ENCODE measurements at regions not wholly inside any gene's neighbourhood (a gene's known extent, or its start where the extent isn't known, plus 50 kb on each side); places are given as distances from the start of the nearest gene placed in this dataset.

DNA sequence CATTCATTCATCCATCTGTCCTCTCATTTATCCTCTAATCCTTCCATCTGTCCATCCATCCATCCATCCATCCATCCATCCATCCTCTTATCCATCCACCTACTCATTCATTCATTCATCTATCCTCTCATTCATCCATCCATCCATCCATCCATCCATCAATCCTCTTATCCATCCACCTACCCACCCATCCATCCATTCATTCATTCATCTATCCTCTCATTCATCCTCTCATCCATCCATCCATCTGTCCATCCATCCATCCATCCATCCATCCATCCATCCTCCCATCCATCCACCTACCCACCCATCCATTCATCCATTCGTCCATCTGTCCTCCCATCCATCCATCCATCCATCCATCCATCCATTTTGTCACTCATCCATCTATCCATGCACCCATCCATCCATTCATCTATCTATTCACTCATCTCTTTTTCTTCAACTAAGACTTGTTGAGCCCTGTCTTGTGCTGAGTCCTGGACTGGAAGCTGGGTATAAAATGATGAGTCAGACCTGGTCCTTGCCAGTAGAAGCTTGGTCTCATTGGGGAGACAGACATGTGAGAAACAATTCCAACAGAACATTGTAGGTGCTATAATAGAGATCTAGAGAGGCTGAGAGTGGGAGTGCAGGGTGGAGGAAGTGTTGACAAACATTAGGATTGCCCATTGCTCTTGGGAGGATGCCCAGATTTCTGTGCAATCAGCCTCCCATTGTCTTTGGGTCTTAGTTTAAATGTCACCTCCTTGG is 55.0 kb upstream of the IER5L start:
- no peaks in the 10 kb centered on the region for H4K20me1 ChIP-seq (ENCODE audit: insufficient read depth)
- no peak overlapping the region for H3K27ac ChIP-seq (ENCODE audit: low read depth in 2 of 2, low read length in 1 of 2)
- no peaks in the 10 kb centered on the region for H3K36me3 ChIP-seq (replicated peaks in 1 of 2; ENCODE audit: control insufficient read depth in 1 of 2, insufficient read depth in 2 of 2, low read length in 1 of 2)
- no peaks in the 10 kb centered on the region for H3K79me2 ChIP-seq (ENCODE audit: insufficient read depth)
- 44% methylated on average over 1 of the region's 1 CpG for WGBS (ENCODE audit: low lambda C conversion rate)
- no peaks in the 10 kb centered on the region for H3K9me3 ChIP-seq
- H3K9me2 ChIP-seq, result no peaks in the 10 kb centered on the region
- H2AFZ ChIP-seq (ENCODE audit: low read depth), result no peak overlapping the region
- H3K4me2 ChIP-seq, result no peak overlapping the region
- H3K27me3 ChIP-seq (ENCODE audit: insufficient read depth), result no peaks in the 10 kb centered on the region
- DNase-seq, result no peak
- H3K4me1 ChIP-seq (ENCODE audit: control insufficient read depth in 1 of 2, insufficient read depth in 2 of 2, low read depth in 1 of 2, low read length in 1 of 2), result 0 out of 4 replicates have a peak, but pooled peaks cover 0 to 5% of the 10 kb centered on the region in 2 experiments
- H3K4me3 ChIP-seq (ENCODE audit: low read depth in 2 of 2, low read length in 1 of 2), result no peak overlapping the region
- CTCF ChIA-PET, result interaction anchor here (0.6 kb wide), 1 partner anchor 1470 kb away, joined by 3 read pairs; no protein-coding TSS in a partner anchor
- no peak for TF ChIP-seq ELF1 (IDR thresholded peaks at IDR 0.05)
- no peak for TF ChIP-seq TAF1 (IDR thresholded peaks at IDR 0.05; ENCODE audit: borderline replicate concordance, low read depth, low read length)
- no peak for TF ChIP-seq MXI1 (IDR thresholded peaks at IDR 0.05; ENCODE audit: low read depth, low read length)
- no peak for TF ChIP-seq POLR2AphosphoS5 (IDR thresholded peaks at IDR 0.05; ENCODE audit: low read depth, low read length)
- TF ChIP-seq, protein P1, sequence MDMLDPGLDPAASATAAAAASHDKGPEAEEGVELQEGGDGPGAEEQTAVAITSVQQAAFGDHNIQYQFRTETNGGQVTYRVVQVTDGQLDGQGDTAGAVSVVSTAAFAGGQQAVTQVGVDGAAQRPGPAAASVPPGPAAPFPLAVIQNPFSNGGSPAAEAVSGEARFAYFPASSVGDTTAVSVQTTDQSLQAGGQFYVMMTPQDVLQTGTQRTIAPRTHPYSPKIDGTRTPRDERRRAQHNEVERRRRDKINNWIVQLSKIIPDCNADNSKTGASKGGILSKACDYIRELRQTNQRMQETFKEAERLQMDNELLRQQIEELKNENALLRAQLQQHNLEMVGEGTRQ (IDR thresholded peaks at IDR 0.05; ENCODE audit: borderline replicate concordance, low read depth, low read length), result no peak
- TF ChIP-seq TCF12 (IDR thresholded peaks at IDR 0.05), result no peak
- no peak for TF ChIP-seq NFIC (IDR thresholded peaks at IDR 0.05; ENCODE audit: borderline replicate concordance)
- no peak for TF ChIP-seq CHD2 (IDR thresholded peaks at IDR 0.05; ENCODE audit: low read length, partially characterized antibody)
- no peak for TF ChIP-seq CTCF (IDR thresholded peaks at IDR 0.05)
- no peak for TF ChIP-seq GABPA (IDR thresholded peaks at IDR 0.05; ENCODE audit: low read depth)
- no peak for TF ChIP-seq RFX5 (IDR thresholded peaks at IDR 0.05; ENCODE audit: low read length)
- TF ChIP-seq, protein P2, sequence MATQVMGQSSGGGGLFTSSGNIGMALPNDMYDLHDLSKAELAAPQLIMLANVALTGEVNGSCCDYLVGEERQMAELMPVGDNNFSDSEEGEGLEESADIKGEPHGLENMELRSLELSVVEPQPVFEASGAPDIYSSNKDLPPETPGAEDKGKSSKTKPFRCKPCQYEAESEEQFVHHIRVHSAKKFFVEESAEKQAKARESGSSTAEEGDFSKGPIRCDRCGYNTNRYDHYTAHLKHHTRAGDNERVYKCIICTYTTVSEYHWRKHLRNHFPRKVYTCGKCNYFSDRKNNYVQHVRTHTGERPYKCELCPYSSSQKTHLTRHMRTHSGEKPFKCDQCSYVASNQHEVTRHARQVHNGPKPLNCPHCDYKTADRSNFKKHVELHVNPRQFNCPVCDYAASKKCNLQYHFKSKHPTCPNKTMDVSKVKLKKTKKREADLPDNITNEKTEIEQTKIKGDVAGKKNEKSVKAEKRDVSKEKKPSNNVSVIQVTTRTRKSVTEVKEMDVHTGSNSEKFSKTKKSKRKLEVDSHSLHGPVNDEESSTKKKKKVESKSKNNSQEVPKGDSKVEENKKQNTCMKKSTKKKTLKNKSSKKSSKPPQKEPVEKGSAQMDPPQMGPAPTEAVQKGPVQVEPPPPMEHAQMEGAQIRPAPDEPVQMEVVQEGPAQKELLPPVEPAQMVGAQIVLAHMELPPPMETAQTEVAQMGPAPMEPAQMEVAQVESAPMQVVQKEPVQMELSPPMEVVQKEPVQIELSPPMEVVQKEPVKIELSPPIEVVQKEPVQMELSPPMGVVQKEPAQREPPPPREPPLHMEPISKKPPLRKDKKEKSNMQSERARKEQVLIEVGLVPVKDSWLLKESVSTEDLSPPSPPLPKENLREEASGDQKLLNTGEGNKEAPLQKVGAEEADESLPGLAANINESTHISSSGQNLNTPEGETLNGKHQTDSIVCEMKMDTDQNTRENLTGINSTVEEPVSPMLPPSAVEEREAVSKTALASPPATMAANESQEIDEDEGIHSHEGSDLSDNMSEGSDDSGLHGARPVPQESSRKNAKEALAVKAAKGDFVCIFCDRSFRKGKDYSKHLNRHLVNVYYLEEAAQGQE (IDR thresholded peaks at IDR 0.05; ENCODE audit: low read depth, low read length), result no peak
- TF ChIP-seq TEAD4 (IDR thresholded peaks at IDR 0.05; ENCODE audit: borderline replicate concordance, insufficient read depth), result no peak
- TF ChIP-seq SMC3 (IDR thresholded peaks at IDR 0.05; ENCODE audit: low read depth, low read length), result no peak
- TF ChIP-seq IRF3 (IDR thresholded peaks at IDR 0.05; ENCODE audit: low read depth, low read length), result no peak
- POLR2A ChIA-PET, result no interaction called here
- no peak overlapping the region for H3K9ac ChIP-seq
- peaks cover 3% of the 10 kb centered on the region for H3F3A ChIP-seq (replicated peaks; ENCODE audit: insufficient read depth)
